HepG2 (cell line): ENCODE measurements at regions not wholly inside any gene's neighbourhood (a gene's known extent, or its start where the extent isn't known, plus 50 kb on each side); places are given as distances from the start of the nearest gene placed in this dataset.

ENCODE experiments used
- ATAC-seq: fragments of 200-7000 bp; cut with Tn5 transposase; 3 replicates; pipeline ENCODE4 v1.9.1; 2020; ENCODE audit warnings: mild to moderate bottlenecking, moderate library complexity
- BruUV-seq: library from RNA; stranded (reverse); fragments of 400-500 nt; replicated peaks from 2 replicates; lab custom pipeline; 2021; lab: Mats Ljungman, UMichigan
- CTCF ChIA-PET: fragments of 300-600 bp; formaldehyde crosslinking; extraction: SDS; loops from one replicate; lab custom pipeline; 2021; ENCODE audit warnings: low total read pairs, inconsistent platforms, low intra/inter-chr PET ratio; lab: Yijun Ruan, JAX
- POLR2A ChIA-PET: fragments of 350-600 bp; sonication (Branson Sonifier 250); formaldehyde crosslinking; loops from one replicate; lab custom pipeline; 2020; ENCODE audit warnings: antibody characterized with exemption, inconsistent platforms; lab: Yijun Ruan, JAX
- DNase-seq: peaks from one replicate; pipeline ENCODE4 v3.0.0-alpha.2; 2015; ENCODE audit warnings: low spot score
- FAIRE-seq: peaks from 3 replicates; lab custom pipeline; 2011; peaks lifted over from hg19 to GRCh38; lab: Jason Lieb, UNC
- H2AFZ ChIP-seq: one replicate; pipeline ENCODE4 v1.6.1; 2011; ENCODE audit warnings: low read length, inconsistent platforms
- H3K27ac ChIP-seq: fragments of 300-600 bp; 3 replicates; pipeline ENCODE4 v1.8.0; 2011; ENCODE audit warnings: mixed run types, mild to moderate bottlenecking, mixed read lengths, low read length, inconsistent platforms; ENCODE audit not compliant: insufficient read depth; ENCODE audit errors: extremely low read length
- H3K27me3 ChIP-seq, 2 experiments: fragments of 200-600 bp in 1 of 2; 2 replicates in 1 of 2; 3 replicates in 1 of 2; pipeline versions ENCODE4 v1.6.0 to v1.8.0; 2011; ENCODE audit warnings: low read length in 2 of 2, mild to moderate bottlenecking in 2 of 2, moderate library complexity in 2 of 2, inconsistent platforms in 1 of 2; ENCODE audit not compliant: insufficient read depth in 2 of 2, control insufficient read depth in 1 of 2
- H3K36me3 ChIP-seq, 2 experiments: fragments of 200-600 bp in 1 of 2; replicated peaks in 1 of 2; 2 replicates in 1 of 2; 3 replicates in 1 of 2; pipeline versions ENCODE4 v1.5.1 to v1.8.0; 2011; ENCODE audit warnings: low read length in 2 of 2, inconsistent platforms in 1 of 2; ENCODE audit not compliant: insufficient read depth in 2 of 2, control insufficient read depth in 1 of 2
- H3K4me1 ChIP-seq: 2 replicates; pipeline ENCODE4 v1.5.1; 2012; ENCODE audit warnings: low read length, inconsistent platforms; ENCODE audit not compliant: insufficient read depth
- H3K4me2 ChIP-seq: 2 replicates; pipeline ENCODE4 v1.6.0; 2011; ENCODE audit warnings: low read depth, low read length, inconsistent platforms
- H3K4me3 ChIP-seq, 3 experiments: fragments of 200-600 bp in 1 of 3; sonication (generic), shearing (Covaris generic) in 1 of 3; replicated peaks in 1 of 3; 2 replicates each; pipeline ENCODE4 v1.5.1; 2011 to 2016; ENCODE audit warnings: low read length in 3 of 3, inconsistent platforms in 2 of 3, low read depth in 2 of 3, mild to moderate bottlenecking in 2 of 3, control low read depth in 1 of 3, mixed read lengths in 1 of 3; ENCODE audit not compliant: insufficient read depth in 1 of 3
- H3K79me2 ChIP-seq: one replicate; pipeline ENCODE4 v1.6.1; 2011; ENCODE audit warnings: low read length, inconsistent platforms; ENCODE audit not compliant: insufficient read depth
- H3K9ac ChIP-seq: 2 replicates; pipeline ENCODE4 v1.6.0; 2011; ENCODE audit warnings: mild to moderate bottlenecking, low read depth, low read length, inconsistent platforms; ENCODE audit not compliant: insufficient read depth
- H3K9me3 ChIP-seq: 2 replicates; pipeline ENCODE4 v1.5.1; 2012; ENCODE audit warnings: mild to moderate bottlenecking, low read length
- H4K20me1 ChIP-seq: 2 replicates; pipeline ENCODE4 v1.6.0; 2011; ENCODE audit warnings: inconsistent platforms, mild to moderate bottlenecking, low read length, moderate library complexity; ENCODE audit not compliant: insufficient read depth
- CC2D1A ChIP-seq: sonication (generic); formaldehyde crosslinking; IDR thresholded peaks from 2 replicates; pipeline ENCODE4 v1.8.1; 2023; ENCODE audit warnings: mild to moderate bottlenecking, missing genetic modification reagents
- GATAD1 ChIP-seq: IDR thresholded peaks from 2 replicates; pipeline ENCODE4 v1.6.1; 2016; ENCODE audit warnings: missing genetic modification reagents, missing compliant biosample characterization
- HNRNPK ChIP-seq: fragments of 200-400 bp; formaldehyde crosslinking; IDR thresholded peaks from 2 replicates; pipeline ENCODE4 v1.6.1; 2018; ENCODE audit warnings: low read length, low read depth, moderate library complexity, mild to moderate bottlenecking; ENCODE audit not compliant: poor library complexity, severe bottlenecking
- JDP2 ChIP-seq: sonication (generic); formaldehyde crosslinking; IDR thresholded peaks from 2 replicates; pipeline ENCODE4 v1.8.1; 2022; ENCODE audit warnings: missing genetic modification reagents, borderline replicate concordance
- MAFF ChIP-seq: IDR thresholded peaks from 2 replicates; pipeline ENCODE4 v1.6.1; 2011; ENCODE audit warnings: low read depth, low read length, improper control_type of control experiment
- MAFK ChIP-seq, 2 experiments: IDR thresholded peaks in 1 of 2; conservative IDR thresholded peaks in 1 of 2; 2 replicates each; pipeline ENCODE4 v1.6.1; 2011; ENCODE audit warnings: improper control_type of control experiment in 2 of 2, low read length in 2 of 2
- MTF1 ChIP-seq: sonication (generic); formaldehyde crosslinking; IDR thresholded peaks from 2 replicates; pipeline ENCODE4 v1.5.0; 2020; ENCODE audit warnings: missing genetic modification reagents
- SMAD3 ChIP-seq: sonication (generic); formaldehyde crosslinking; IDR thresholded peaks from 2 replicates; pipeline ENCODE4 v1.4.0; 2020; ENCODE audit warnings: missing genetic modification reagents
- TCF12 ChIP-seq, 2 experiments: fragments of 450-650 bp in 1 of 2; sonication (generic) in 1 of 2; formaldehyde crosslinking in 1 of 2; IDR thresholded peaks; 2 replicates each; pipeline versions ENCODE4 v1.6.1 to v1.8.0; 2017 to 2022; ENCODE audit warnings: antibody characterized with exemption in 1 of 2, mild to moderate bottlenecking in 1 of 2, missing genetic modification reagents in 1 of 2, moderate library complexity in 1 of 2
- ZFP36L2 ChIP-seq: sonication (generic); formaldehyde crosslinking; IDR thresholded peaks from 2 replicates; pipeline ENCODE4 v1.4.0; 2020; ENCODE audit warnings: missing genetic modification reagents
- ZHX2 ChIP-seq, 2 experiments: sonication (generic) in 1 of 2; formaldehyde crosslinking in 1 of 2; IDR thresholded peaks; 2 replicates each; pipeline versions ENCODE4 v1.6.1 to v1.9.0; 2014 to 2022; ENCODE audit warnings: antibody characterized with exemption in 1 of 2, borderline replicate concordance in 1 of 2, inconsistent platforms in 1 of 2, low read depth in 1 of 2, missing genetic modification reagents in 1 of 2
- ZNF235 ChIP-seq: sonication (generic); formaldehyde crosslinking; IDR thresholded peaks from 2 replicates; pipeline ENCODE4 v1.8.1; 2023; ENCODE audit warnings: mild to moderate bottlenecking, missing genetic modification reagents, borderline replicate concordance
- ZNF891 ChIP-seq: sonication (generic); formaldehyde crosslinking; IDR thresholded peaks from 2 replicates; pipeline ENCODE4 v1.5.0; 2020; ENCODE audit warnings: mild to moderate bottlenecking, missing genetic modification reagents
- WGBS: methylation state at CpG from one replicate; pipeline ENCODE4 v1.1.6; 2017; ENCODE audit warnings: low lambda C conversion rate; 5-methylcytosine and 5-hydroxymethylcytosine counted together
- in situ Hi-C: cut with HindIII; loops from 2 replicates; pipeline ENCODE4 v1.10.0; 2017; ENCODE audit warnings: low pct_unique_long_range_greater_than_20kb; ENCODE audit not compliant: extremely low pct_ligation_motif_present
- intact Hi-C: fragments of 100-400 bp; cut with micrococcal nuclease; formaldehyde crosslinking; loops from one replicate; pipeline ENCODE4 v1.10.0; 2022; ENCODE audit not compliant: unreplicated experiment

GRCh38 chr2:51553476-51553875, 521.5 kb upstream of the NRXN1 start:
- H3K4me1 ChIP-seq = no peaks in the 10 kb centered on the region
- 3% methylated on average over 2 of the region's 2 CpGs for WGBS
- peaks cover 35% of the 10 kb centered on the region; the same call in 1 of the 2 replicates for H3K9me3 ChIP-seq
- no peak overlapping the region for H3K9ac ChIP-seq
- ATAC-seq (no peak), FAIRE-seq (no peak), DNase-seq (no peak)
- H3K4me3 ChIP-seq = no peak overlapping the region
- ChIA-PET CTCF (no interaction called here), POLR2A (no interaction called here)
- in situ Hi-C loops (no loop called here), intact Hi-C loops (no loop called here)
- TF ChIP-seq MTF1 (CRISPR knock-in tag) (no peak), GATAD1 (CRISPR knock-in tag) (no peak), ZFP36L2 (CRISPR knock-in tag) (no peak), HNRNPK (no peak), JDP2 (no peak), SMAD3 (no peak), TCF12 (IDR thresholded peaks at IDR 0.05) (no peak), TCF12 (CRISPR knock-in tag; IDR thresholded peaks at IDR 0.05) (no peak), CC2D1A (CRISPR knock-in tag) (no peak), ZNF235 (CRISPR knock-in tag) (no peak), ZNF891 (no peak)
- no peaks in the 10 kb centered on the region for H3K79me2 ChIP-seq
- no peaks in the 10 kb centered on the region for H3K27me3 ChIP-seq
- H2AFZ ChIP-seq = no peak overlapping the region
- no peaks in the 10 kb centered on the region for H3K36me3 ChIP-seq
- no peak overlapping the region for H3K27ac ChIP-seq
- no TSS peak for BruUV-seq
- H4K20me1 ChIP-seq = no peaks in the 10 kb centered on the region
- no peak overlapping the region for H3K4me2 ChIP-seq

GRCh38 chr2:51535763-51536162, 503.8 kb upstream of the NRXN1 start:
- no peak for ATAC-seq
- H3K4me2 ChIP-seq = no peak overlapping the region
- in situ Hi-C loops = no loop called here
- peak; percentile 53 to 68 for TF ChIP-seq MAFK (conservative IDR thresholded peaks at IDR 0.05 in 1 of 2, IDR thresholded peaks at IDR 0.05 in 1 of 2; ENCODE audit: low read length in 2 of 2)
- no peak for TF ChIP-seq ZHX2 (IDR thresholded peaks at IDR 0.05; ENCODE audit: low read depth)
- no peak for TF ChIP-seq ZHX2 (CRISPR knock-in tag; IDR thresholded peaks at IDR 0.05; ENCODE audit: borderline replicate concordance)
- TF ChIP-seq MAFF = peak; percentile 40; the same call in 1 of the 2 replicates
- TF ChIP-seq, all 625 proteins: peak for 2
- FAIRE-seq (no peak), DNase-seq (no peak)
- no peak overlapping the region for H3K4me3 ChIP-seq
- BruUV-seq = no TSS peak
- H3K36me3 ChIP-seq = no peaks in the 10 kb centered on the region
- no peak overlapping the region for H3K9ac ChIP-seq
- no peaks in the 10 kb centered on the region for H4K20me1 ChIP-seq
- CTCF ChIA-PET = no interaction called here
- no peaks in the 10 kb centered on the region for H3K27me3 ChIP-seq
- POLR2A ChIA-PET = no interaction called here
- H3K9me3 ChIP-seq = peaks cover 50% of the 10 kb centered on the region
- no peaks in the 10 kb centered on the region for H3K4me1 ChIP-seq
- H3K27ac ChIP-seq = no peak overlapping the region
- no peak overlapping the region for H2AFZ ChIP-seq
- 4% methylated on average over 2 of the region's 2 CpGs for WGBS
- H3K79me2 ChIP-seq = no peaks in the 10 kb centered on the region
- intact Hi-C loops = no loop called here
